ENCODE measurements at regions not wholly inside any gene's neighbourhood (a gene's known extent, or its start where the extent isn't known, plus 50 kb on each side); places are given as distances from the start of the nearest gene placed in this dataset.

DNA sequence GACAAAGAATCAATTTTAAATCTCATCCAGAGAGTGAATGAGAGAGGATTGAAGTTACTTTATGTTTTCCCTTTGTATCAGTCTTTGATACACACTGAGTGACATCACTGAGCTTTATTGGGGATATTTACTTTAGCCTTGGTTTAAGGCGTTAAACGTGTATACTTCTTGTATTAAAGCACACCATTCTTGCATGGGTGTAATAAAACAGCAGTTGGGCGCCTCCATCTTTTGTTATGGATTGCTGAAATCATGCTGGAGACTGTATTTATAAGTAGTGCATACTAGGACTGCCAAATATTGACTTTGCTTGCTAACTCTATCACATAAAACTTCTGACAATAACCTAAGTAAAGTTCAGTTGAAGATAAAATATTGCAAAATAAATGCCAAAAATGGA is 1755.8 kb upstream of the WWC1 start:
- DNase-seq (ENCODE audit: low spot score) = no peak
- no peak overlapping the region for H3K4me3 ChIP-seq (ENCODE audit: low read depth in 1 of 3, low read length in 3 of 3)
- no peak for TF ChIP-seq RAD21 (IDR thresholded peaks at IDR 0.05)
- TF ChIP-seq GABPA (IDR thresholded peaks at IDR 0.05 in 1 of 2, conservative IDR thresholded peaks at IDR 0.05 in 1 of 2) = no peak
- no peak for TF ChIP-seq FOXA2 (IDR thresholded peaks at IDR 0.05)
- TF ChIP-seq, protein P1, sequence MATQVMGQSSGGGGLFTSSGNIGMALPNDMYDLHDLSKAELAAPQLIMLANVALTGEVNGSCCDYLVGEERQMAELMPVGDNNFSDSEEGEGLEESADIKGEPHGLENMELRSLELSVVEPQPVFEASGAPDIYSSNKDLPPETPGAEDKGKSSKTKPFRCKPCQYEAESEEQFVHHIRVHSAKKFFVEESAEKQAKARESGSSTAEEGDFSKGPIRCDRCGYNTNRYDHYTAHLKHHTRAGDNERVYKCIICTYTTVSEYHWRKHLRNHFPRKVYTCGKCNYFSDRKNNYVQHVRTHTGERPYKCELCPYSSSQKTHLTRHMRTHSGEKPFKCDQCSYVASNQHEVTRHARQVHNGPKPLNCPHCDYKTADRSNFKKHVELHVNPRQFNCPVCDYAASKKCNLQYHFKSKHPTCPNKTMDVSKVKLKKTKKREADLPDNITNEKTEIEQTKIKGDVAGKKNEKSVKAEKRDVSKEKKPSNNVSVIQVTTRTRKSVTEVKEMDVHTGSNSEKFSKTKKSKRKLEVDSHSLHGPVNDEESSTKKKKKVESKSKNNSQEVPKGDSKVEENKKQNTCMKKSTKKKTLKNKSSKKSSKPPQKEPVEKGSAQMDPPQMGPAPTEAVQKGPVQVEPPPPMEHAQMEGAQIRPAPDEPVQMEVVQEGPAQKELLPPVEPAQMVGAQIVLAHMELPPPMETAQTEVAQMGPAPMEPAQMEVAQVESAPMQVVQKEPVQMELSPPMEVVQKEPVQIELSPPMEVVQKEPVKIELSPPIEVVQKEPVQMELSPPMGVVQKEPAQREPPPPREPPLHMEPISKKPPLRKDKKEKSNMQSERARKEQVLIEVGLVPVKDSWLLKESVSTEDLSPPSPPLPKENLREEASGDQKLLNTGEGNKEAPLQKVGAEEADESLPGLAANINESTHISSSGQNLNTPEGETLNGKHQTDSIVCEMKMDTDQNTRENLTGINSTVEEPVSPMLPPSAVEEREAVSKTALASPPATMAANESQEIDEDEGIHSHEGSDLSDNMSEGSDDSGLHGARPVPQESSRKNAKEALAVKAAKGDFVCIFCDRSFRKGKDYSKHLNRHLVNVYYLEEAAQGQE (IDR thresholded peaks at IDR 0.05) = no peak
- TF ChIP-seq, protein P2, sequence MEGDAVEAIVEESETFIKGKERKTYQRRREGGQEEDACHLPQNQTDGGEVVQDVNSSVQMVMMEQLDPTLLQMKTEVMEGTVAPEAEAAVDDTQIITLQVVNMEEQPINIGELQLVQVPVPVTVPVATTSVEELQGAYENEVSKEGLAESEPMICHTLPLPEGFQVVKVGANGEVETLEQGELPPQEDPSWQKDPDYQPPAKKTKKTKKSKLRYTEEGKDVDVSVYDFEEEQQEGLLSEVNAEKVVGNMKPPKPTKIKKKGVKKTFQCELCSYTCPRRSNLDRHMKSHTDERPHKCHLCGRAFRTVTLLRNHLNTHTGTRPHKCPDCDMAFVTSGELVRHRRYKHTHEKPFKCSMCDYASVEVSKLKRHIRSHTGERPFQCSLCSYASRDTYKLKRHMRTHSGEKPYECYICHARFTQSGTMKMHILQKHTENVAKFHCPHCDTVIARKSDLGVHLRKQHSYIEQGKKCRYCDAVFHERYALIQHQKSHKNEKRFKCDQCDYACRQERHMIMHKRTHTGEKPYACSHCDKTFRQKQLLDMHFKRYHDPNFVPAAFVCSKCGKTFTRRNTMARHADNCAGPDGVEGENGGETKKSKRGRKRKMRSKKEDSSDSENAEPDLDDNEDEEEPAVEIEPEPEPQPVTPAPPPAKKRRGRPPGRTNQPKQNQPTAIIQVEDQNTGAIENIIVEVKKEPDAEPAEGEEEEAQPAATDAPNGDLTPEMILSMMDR (IDR thresholded peaks at IDR 0.05; ENCODE audit: low read depth, low read length, missing input control) = no peak
- TF ChIP-seq, protein P3, sequence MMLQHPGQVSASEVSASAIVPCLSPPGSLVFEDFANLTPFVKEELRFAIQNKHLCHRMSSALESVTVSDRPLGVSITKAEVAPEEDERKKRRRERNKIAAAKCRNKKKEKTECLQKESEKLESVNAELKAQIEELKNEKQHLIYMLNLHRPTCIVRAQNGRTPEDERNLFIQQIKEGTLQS (IDR thresholded peaks at IDR 0.05) = no peak
- TF ChIP-seq HNF4A (conservative IDR thresholded peaks at IDR 0.05) = no peak
- TF ChIP-seq, protein P4, sequence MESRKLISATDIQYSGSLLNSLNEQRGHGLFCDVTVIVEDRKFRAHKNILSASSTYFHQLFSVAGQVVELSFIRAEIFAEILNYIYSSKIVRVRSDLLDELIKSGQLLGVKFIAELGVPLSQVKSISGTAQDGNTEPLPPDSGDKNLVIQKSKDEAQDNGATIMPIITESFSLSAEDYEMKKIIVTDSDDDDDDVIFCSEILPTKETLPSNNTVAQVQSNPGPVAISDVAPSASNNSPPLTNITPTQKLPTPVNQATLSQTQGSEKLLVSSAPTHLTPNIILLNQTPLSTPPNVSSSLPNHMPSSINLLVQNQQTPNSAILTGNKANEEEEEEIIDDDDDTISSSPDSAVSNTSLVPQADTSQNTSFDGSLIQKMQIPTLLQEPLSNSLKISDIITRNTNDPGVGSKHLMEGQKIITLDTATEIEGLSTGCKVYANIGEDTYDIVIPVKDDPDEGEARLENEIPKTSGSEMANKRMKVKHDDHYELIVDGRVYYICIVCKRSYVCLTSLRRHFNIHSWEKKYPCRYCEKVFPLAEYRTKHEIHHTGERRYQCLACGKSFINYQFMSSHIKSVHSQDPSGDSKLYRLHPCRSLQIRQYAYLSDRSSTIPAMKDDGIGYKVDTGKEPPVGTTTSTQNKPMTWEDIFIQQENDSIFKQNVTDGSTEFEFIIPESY (IDR thresholded peaks at IDR 0.05) = no peak
- no peak for TF ChIP-seq EGR1 (IDR thresholded peaks at IDR 0.05; ENCODE audit: low read depth in 2 of 2)
- no peak for TF ChIP-seq NR2F2 (IDR thresholded peaks at IDR 0.05)
- TF ChIP-seq, protein P5, sequence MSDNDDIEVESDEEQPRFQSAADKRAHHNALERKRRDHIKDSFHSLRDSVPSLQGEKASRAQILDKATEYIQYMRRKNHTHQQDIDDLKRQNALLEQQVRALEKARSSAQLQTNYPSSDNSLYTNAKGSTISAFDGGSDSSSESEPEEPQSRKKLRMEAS (IDR thresholded peaks at IDR 0.05) = no peak
- WGBS = 67% methylated on average over 3 of the region's 3 CpGs
- no peak overlapping the region for H3K27ac ChIP-seq (ENCODE audit: low read depth in 1 of 2, low read length in 2 of 2)
- no peak overlapping the region for H3K9ac ChIP-seq (ENCODE audit: low read depth in 1 of 2, low read length in 2 of 2)
- H3K4me1 ChIP-seq (ENCODE audit: control insufficient read depth in 4 of 4, insufficient read depth in 4 of 4, low read length in 3 of 4) = no peaks in the 10 kb centered on the region
- peaks cover 0 to 2% (median 0%) of the 10 kb centered on the region in 4 donors for H3K27me3 ChIP-seq (ENCODE audit: control insufficient read depth in 4 of 4, insufficient read depth in 4 of 4, low read length in 3 of 4)
- H3K36me3 ChIP-seq (ENCODE audit: control insufficient read depth in 4 of 4, insufficient read depth in 3 of 4, low read depth in 1 of 4, low read length in 3 of 4) = no peaks in the 10 kb centered on the region
- no peaks in the 10 kb centered on the region for H3K9me3 ChIP-seq (ENCODE audit: control insufficient read depth in 4 of 4, low read length in 3 of 4)

DNA sequence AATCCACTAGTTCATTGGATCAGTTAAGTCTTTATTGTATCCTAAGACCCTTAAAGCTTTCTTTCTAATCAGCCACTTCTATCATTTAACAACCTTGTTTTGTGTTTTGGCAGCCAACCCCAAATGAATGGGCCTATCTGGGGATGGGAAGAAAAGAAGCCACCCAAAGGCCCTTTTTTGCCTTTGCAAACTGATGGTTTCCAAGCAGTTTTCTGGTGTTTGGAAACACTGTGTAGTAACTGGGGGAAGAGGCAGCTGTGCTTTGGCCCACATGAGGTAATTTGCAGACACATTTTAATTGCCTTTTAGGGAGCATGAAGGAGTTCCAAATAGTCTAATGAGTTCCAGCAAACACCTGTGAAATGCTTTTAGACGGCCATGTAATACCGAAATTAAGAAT is 1751.3 kb upstream of the WWC1 start:
- Histone ChIP-seq H3K4me3 (ENCODE audit: low read depth in 1 of 3, low read length in 3 of 3) (no peak overlapping the region), H3K9me3 (ENCODE audit: control insufficient read depth in 4 of 4, low read length in 3 of 4) (no peaks in the 10 kb centered on the region), H3K36me3 (ENCODE audit: control insufficient read depth in 4 of 4, insufficient read depth in 3 of 4, low read depth in 1 of 4, low read length in 3 of 4) (no peaks in the 10 kb centered on the region), H3K9ac (ENCODE audit: low read depth in 1 of 2, low read length in 2 of 2) (no peak overlapping the region), H3K27ac (ENCODE audit: low read depth in 1 of 2, low read length in 2 of 2) (no peak overlapping the region), H3K4me1 (ENCODE audit: control insufficient read depth in 4 of 4, insufficient read depth in 4 of 4, low read length in 3 of 4) (no peaks in the 10 kb centered on the region), H3K27me3 (ENCODE audit: control insufficient read depth in 4 of 4, insufficient read depth in 4 of 4, low read length in 3 of 4) (peaks cover 0 to 2% (median 0%) of the 10 kb centered on the region in 4 donors)
- WGBS = 80% methylated on average over 2 of the region's 2 CpGs
- TF ChIP-seq JUND (IDR thresholded peaks at IDR 0.05) = no peak
- TF ChIP-seq, protein P1 (IDR thresholded peaks at IDR 0.05) = no peak
- no peak for TF ChIP-seq RXRA (IDR thresholded peaks at IDR 0.05)
- TF ChIP-seq FOXA1 (IDR thresholded peaks at IDR 0.05) = no peak
- TF ChIP-seq, protein P5 (IDR thresholded peaks at IDR 0.05) = no peak
- TF ChIP-seq, protein P4 (IDR thresholded peaks at IDR 0.05) = no peak
- no peak for TF ChIP-seq HNF4A (conservative IDR thresholded peaks at IDR 0.05)
- no peak for TF ChIP-seq EGR1 (IDR thresholded peaks at IDR 0.05; ENCODE audit: low read depth in 2 of 2)
- TF ChIP-seq, protein P3 (IDR thresholded peaks at IDR 0.05) = no peak
- no peak for TF ChIP-seq TAF1 (conservative IDR thresholded peaks at IDR 0.05)
- no peak for TF ChIP-seq NR2F2 (IDR thresholded peaks at IDR 0.05)
- no peak for TF ChIP-seq HNF4G (IDR thresholded peaks at IDR 0.05)
- TF ChIP-seq FOXA2 (IDR thresholded peaks at IDR 0.05) = no peak
- TF ChIP-seq RAD21 (IDR thresholded peaks at IDR 0.05) = no peak
- TF ChIP-seq YY1 (IDR thresholded peaks at IDR 0.05) = no peak
- no peak for DNase-seq (ENCODE audit: low spot score)

Data from liver (tissue), 8 donors.